ENCODE measurements at regions not wholly inside any gene's neighbourhood (a gene's known extent, or its start where the extent isn't known, plus 50 kb on each side); places are given as distances from the start of the nearest gene placed in this dataset.

DNA sequence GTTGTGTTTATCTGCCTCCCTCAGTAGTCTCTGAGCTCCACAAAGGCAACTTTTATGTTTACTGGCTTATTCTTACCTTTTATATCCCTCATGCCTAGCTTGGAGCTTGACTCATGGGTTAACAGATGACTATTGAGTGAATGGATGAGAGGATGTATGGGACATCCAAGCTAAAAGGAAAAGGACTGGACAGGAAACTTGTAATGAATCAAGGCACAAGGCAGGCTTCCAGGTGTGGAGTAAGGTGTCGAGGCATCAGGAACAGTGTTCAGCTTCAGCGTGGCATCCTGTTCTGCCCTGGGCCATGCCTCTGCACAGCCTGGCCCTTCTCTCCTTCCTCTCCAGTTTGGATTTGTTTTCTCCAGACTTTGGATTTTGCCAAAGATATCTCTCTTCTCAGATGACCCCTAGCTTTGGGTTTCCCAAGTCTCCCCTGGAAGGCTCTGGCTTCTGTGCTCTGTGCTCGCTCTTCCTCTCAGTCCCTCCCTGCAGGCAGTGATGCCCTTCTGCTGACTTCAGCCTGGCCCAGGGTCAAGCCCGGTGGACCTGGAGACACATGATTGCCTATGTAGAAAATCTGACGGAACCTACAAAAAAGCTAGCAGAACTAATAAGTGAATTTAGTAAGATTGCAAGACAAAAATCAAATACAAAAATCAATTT, 367.3 kb downstream of the CXCL12 start:
- FAIRE-seq (no peak), DNase-seq (ENCODE audit: low read depth in 1 of 2, low spot score in 2 of 2) (no peak)
- Histone ChIP-seq H3K4me2 (ENCODE audit: insufficient read depth in 1 of 2, low read depth in 2 of 2, low read length in 2 of 2) (no peak overlapping the region), H2BK12ac (ENCODE audit: low read depth, low read length) (no peak overlapping the region), H2AK5ac (ENCODE audit: low read depth, low read length) (no peak overlapping the region), H3K23me2 (ENCODE audit: low read depth, low read length) (no peaks in the 10 kb centered on the region), H3K27me3 (replicated peaks in 1 of 4; ENCODE audit: control insufficient read depth in 3 of 4, extremely low read depth in 1 of 4, insufficient read depth in 3 of 4, low read length in 3 of 4) (no peaks in the 10 kb centered on the region; a peak in 1 of 7 replicates), H4K5ac (ENCODE audit: insufficient read length, low read depth, low read length) (no peak overlapping the region), H3K4ac (replicated peaks; ENCODE audit: insufficient read length, low read depth, low read length) (no peak overlapping the region), H3K79me1 (ENCODE audit: low read depth, low read length) (no peaks in the 10 kb centered on the region), H2BK120ac (replicated peaks; ENCODE audit: low read depth, low read length) (no peak overlapping the region), H3K4me3 (ENCODE audit: extremely low read depth in 1 of 4, insufficient read depth in 2 of 4, low read depth in 3 of 4, low read length in 4 of 4) (no peak overlapping the region), H3K9ac (replicated peaks in 1 of 4; ENCODE audit: extremely low read depth in 1 of 4, low read depth in 3 of 4, low read length in 3 of 4) (no peak overlapping the region), H3K9me3 (ENCODE audit: insufficient read depth in 2 of 2, low read depth in 1 of 2, low read length in 1 of 2) (no peaks in the 10 kb centered on the region), H2BK5ac (ENCODE audit: low read depth, low read length) (no peak overlapping the region), H2AFZ (ENCODE audit: low read length) (0 out of 2 replicates have a peak overlapping the region, but pooled peaks have one; percentile 25), H3K23ac (ENCODE audit: insufficient read length) (no peak overlapping the region), H4K91ac (replicated peaks; ENCODE audit: insufficient read length, low read length) (no peak overlapping the region), H3K27ac (ENCODE audit: low read depth, low read length) (no peak overlapping the region), H3K79me2 (ENCODE audit: control insufficient read depth in 1 of 2, insufficient read depth in 2 of 2, low read length in 2 of 2) (no peaks in the 10 kb centered on the region), H3K56ac (replicated peaks; ENCODE audit: insufficient read length, low read depth, low read length) (no peak overlapping the region), H2BK15ac (ENCODE audit: low read length) (no peak overlapping the region), H3K4me1 (replicated peaks in 1 of 4; ENCODE audit: control insufficient read depth in 3 of 4, insufficient read depth in 4 of 4, low read length in 3 of 4) (no peaks in the 10 kb centered on the region), H3K36me3 (ENCODE audit: control insufficient read depth in 2 of 4, insufficient read depth in 4 of 4, low read length in 3 of 4) (no peaks in the 10 kb centered on the region), H3K18ac (ENCODE audit: extremely low read depth, low read length) (no peak overlapping the region), H2BK20ac (ENCODE audit: low read length) (no peak overlapping the region), H4K8ac (ENCODE audit: extremely low read depth, insufficient read depth, low read length) (peak overlapping the region; percentile 38; the same call in 1 of the 2 replicates), H4K20me1 (replicated peaks in 1 of 2; ENCODE audit: control insufficient read depth in 1 of 2, insufficient read depth in 2 of 2, low read length in 2 of 2) (no peaks in the 10 kb centered on the region), H3K14ac (ENCODE audit: insufficient read length) (no peak overlapping the region)
- WGBS, 2 experiments (ENCODE audit: extremely low coverage in 1 of 2, insufficient coverage in 1 of 2, insufficient read length in 1 of 2, insufficient replicate concordance in 2 of 2, low coverage in 1 of 2, low lambda C conversion rate in 2 of 2, missing lambda C conversion rate in 1 of 2), result 89% methylated on average over 5 of the region's 5 CpGs; no CpG with 5 or more reads in 1 of the 2 experiments
- ChIA-PET CTCF (ENCODE audit: partially characterized antibody) (interaction anchor here (0.9 kb wide), 1 partner anchor 9 kb away, joined by 3 read pairs; no protein-coding TSS in a partner anchor), POLR2A (ENCODE audit: partially characterized antibody) (interaction anchor here (0.9 kb wide), 1 partner anchor 12 kb away, joined by 3 read pairs; no protein-coding TSS in a partner anchor)

All from H1 (cell line).